Mesendoderm (in vitro differentiated cells): ENCODE measurements at regions not wholly inside any gene's neighbourhood (a gene's known extent, or its start where the extent isn't known, plus 50 kb on each side); places are given as distances from the start of the nearest gene placed in this dataset.

Experiments
- DNase-seq: peaks from one replicate; pipeline ENCODE4 v3.0.0; 2013
- H2AK5ac ChIP-seq: 2 replicates; pipeline ENCODE4 v1.6.1; 2013; ENCODE audit warnings: low read length, inconsistent platforms
- H2BK120ac ChIP-seq: 2 replicates; pipeline ENCODE4 v1.6.1; 2013; ENCODE audit warnings: low read depth, mild to moderate bottlenecking, low read length, moderate library complexity, mixed read lengths
- H2BK15ac ChIP-seq: replicated peaks from 2 replicates; pipeline ENCODE4 v1.6.1; 2013; ENCODE audit warnings: low read depth, mild to moderate bottlenecking, moderate library complexity
- H2BK5ac ChIP-seq: 2 replicates; pipeline ENCODE4 v1.6.1; 2013; ENCODE audit warnings: low read length, inconsistent platforms
- H3K18ac ChIP-seq: 2 replicates; pipeline ENCODE4 v1.6.1; 2013; ENCODE audit warnings: mild to moderate bottlenecking, low read length, mixed read lengths
- H3K23ac ChIP-seq: one replicate; pipeline ENCODE4 v1.6.1; 2013; ENCODE audit warnings: low read length
- H3K27ac ChIP-seq: 2 replicates; pipeline ENCODE4 v1.5.1; 2013; ENCODE audit warnings: low read depth, mild to moderate bottlenecking, inconsistent platforms, low read length, moderate library complexity
- H3K27me3 ChIP-seq: 2 replicates; pipeline ENCODE4 v1.6.1; 2013; ENCODE audit warnings: low read length, control low read depth, mild to moderate bottlenecking, inconsistent platforms; ENCODE audit not compliant: insufficient read depth, poor library complexity
- H3K36me3 ChIP-seq: 2 replicates; pipeline ENCODE4 v1.6.1; 2013; ENCODE audit warnings: low read length, inconsistent platforms; ENCODE audit not compliant: control insufficient read depth, insufficient read depth
- H3K4ac ChIP-seq: one replicate; pipeline ENCODE4 v1.6.1; 2013; ENCODE audit warnings: low read depth, mild to moderate bottlenecking, low read length, moderate library complexity
- H3K4me1 ChIP-seq: 2 replicates; pipeline ENCODE4 v1.6.1; 2013; ENCODE audit warnings: low read depth, low read length, inconsistent platforms; ENCODE audit not compliant: control insufficient read depth
- H3K4me2 ChIP-seq: 2 replicates; pipeline ENCODE4 v1.6.1; 2013; ENCODE audit warnings: low read length
- H3K4me3 ChIP-seq: 2 replicates; pipeline ENCODE4 v1.5.1; 2013; ENCODE audit warnings: mild to moderate bottlenecking, low read length
- H3K56ac ChIP-seq: one replicate; pipeline ENCODE4 v1.6.1; 2013; ENCODE audit warnings: low read length
- H3K79me1 ChIP-seq: 2 replicates; pipeline ENCODE4 v1.6.1; 2013; ENCODE audit warnings: low read length, inconsistent platforms
- H3K79me2 ChIP-seq: 2 replicates; pipeline ENCODE4 v1.6.1; 2013; ENCODE audit warnings: mild to moderate bottlenecking, low read length; ENCODE audit not compliant: control insufficient read depth, insufficient read depth
- H3K9ac ChIP-seq: 2 replicates; pipeline ENCODE4 v1.6.1; 2013; ENCODE audit warnings: low read length, inconsistent platforms
- H4K5ac ChIP-seq: one replicate; pipeline ENCODE4 v1.6.1; 2013; ENCODE audit warnings: low read length
- H4K8ac ChIP-seq: one replicate; pipeline ENCODE4 v1.6.1; 2013; ENCODE audit warnings: low read depth, mild to moderate bottlenecking, control low read depth, low read length, moderate library complexity
- WGBS: extraction: QIAGEN DNeasy Blood & Tissue Kit; methylation state at CpG from one replicate; pipeline ENCODE4 v1.1.7; 2013; ENCODE audit warnings: low lambda C conversion rate, missing lambda C conversion rate; ENCODE audit not compliant: insufficient coverage; ENCODE audit errors: extremely low coverage; 5-methylcytosine and 5-hydroxymethylcytosine counted together

GRCh38 chr20:12355185-12355584 lies 437.5 kb downstream of the BTBD3 start:
- Histone ChIP-seq H3K4ac (no peak overlapping the region), H4K5ac (no peak overlapping the region), H3K18ac (no peak overlapping the region), H2BK15ac (no peak overlapping the region), H3K4me3 (no peak overlapping the region), H3K79me2 (no peaks in the 10 kb centered on the region), H3K36me3 (no peaks in the 10 kb centered on the region), H3K56ac (no peak overlapping the region), H2BK5ac (no peak overlapping the region), H3K27me3 (no peaks in the 10 kb centered on the region), H3K4me1 (no peaks in the 10 kb centered on the region), H3K23ac (no peak overlapping the region), H2BK120ac (no peak overlapping the region), H4K8ac (no peak overlapping the region), H3K4me2 (no peak overlapping the region), H3K9ac (no peak overlapping the region), H3K79me1 (no peaks in the 10 kb centered on the region), H2AK5ac (no peak overlapping the region), H3K27ac (no peak overlapping the region)
- DNase-seq: no peak
- WGBS: no CpG with 5 or more reads among the region's 1 CpG

- Histone ChIP-seq H3K23ac (no peak overlapping the region), H3K4me1 (no peaks in the 10 kb centered on the region), H3K27ac (no peak overlapping the region), H3K18ac (no peak overlapping the region), H3K36me3 (no peaks in the 10 kb centered on the region), H3K79me2 (no peaks in the 10 kb centered on the region), H3K4me3 (no peak overlapping the region), H2BK15ac (no peak overlapping the region), H2BK120ac (no peak overlapping the region), H3K79me1 (no peaks in the 10 kb centered on the region), H3K4me2 (no peak overlapping the region), H4K5ac (no peak overlapping the region), H3K4ac (no peak overlapping the region), H3K9ac (no peak overlapping the region), H2BK5ac (no peak overlapping the region), H3K27me3 (no peaks in the 10 kb centered on the region), H2AK5ac (no peak overlapping the region), H4K8ac (no peak overlapping the region), H3K56ac (no peak overlapping the region)
- no CpG with 5 or more reads among the region's 4 CpGs for WGBS
- DNase-seq: peak; percentile 82
These were observed 440.4 kb downstream of the BTBD3 start for GRCh38 chr20:12358006-12358654.

- WGBS: no CpG with 5 or more reads among the region's 2 CpGs
- Histone ChIP-seq H3K9ac (no peak overlapping the region), H3K18ac (no peak overlapping the region), H3K27ac (no peak overlapping the region), H3K4me3 (no peak overlapping the region), H3K79me1 (no peaks in the 10 kb centered on the region), H3K4ac (no peak overlapping the region), H3K4me2 (no peak overlapping the region), H2BK5ac (no peak overlapping the region), H3K56ac (no peak overlapping the region), H2BK15ac (no peak overlapping the region), H4K8ac (no peak overlapping the region), H2BK120ac (no peak overlapping the region), H3K36me3 (no peaks in the 10 kb centered on the region), H4K5ac (no peak overlapping the region), H3K27me3 (no peaks in the 10 kb centered on the region), H3K79me2 (no peaks in the 10 kb centered on the region), H3K4me1 (no peaks in the 10 kb centered on the region), H2AK5ac (no peak overlapping the region), H3K23ac (no peak overlapping the region)
- DNase-seq: peak; percentile 11
These were observed 440.9 kb downstream of the BTBD3 start for GRCh38 chr20:12358655-12359009.

GRCh38 chr20:12371990-12372389 lies 454.3 kb downstream of the BTBD3 start:
- H3K4me1 ChIP-seq: no peaks in the 10 kb centered on the region
- H3K9ac ChIP-seq: no peak overlapping the region
- H3K18ac ChIP-seq: no peak overlapping the region
- no peaks in the 10 kb centered on the region for H3K36me3 ChIP-seq
- no peak overlapping the region for H4K5ac ChIP-seq
- no peak overlapping the region for H2BK5ac ChIP-seq
- no peak overlapping the region for H3K56ac ChIP-seq
- H4K8ac ChIP-seq: no peak overlapping the region
- H3K27me3 ChIP-seq: no peaks in the 10 kb centered on the region
- H3K79me1 ChIP-seq: no peaks in the 10 kb centered on the region
- no peak overlapping the region for H3K4me3 ChIP-seq
- H3K4me2 ChIP-seq: no peak overlapping the region
- H2BK120ac ChIP-seq: no peak overlapping the region
- H3K4ac ChIP-seq: no peak overlapping the region
- H2BK15ac ChIP-seq: no peak overlapping the region
- WGBS: no CpG with 5 or more reads among the region's 1 CpG
- DNase-seq: no peak
- H3K27ac ChIP-seq: no peak overlapping the region
- H3K79me2 ChIP-seq: no peaks in the 10 kb centered on the region
- H3K23ac ChIP-seq: no peak overlapping the region
- no peak overlapping the region for H2AK5ac ChIP-seq

GRCh38 chr20:12372557-12372956 lies 454.9 kb downstream of the BTBD3 start:
- H3K79me1 ChIP-seq: no peaks in the 10 kb centered on the region
- H3K4ac ChIP-seq: no peak overlapping the region
- no peak overlapping the region for H4K8ac ChIP-seq
- no peaks in the 10 kb centered on the region for H3K4me1 ChIP-seq
- H3K56ac ChIP-seq: no peak overlapping the region
- no peaks in the 10 kb centered on the region for H3K27me3 ChIP-seq
- no peaks in the 10 kb centered on the region for H3K36me3 ChIP-seq
- DNase-seq: no peak
- H3K4me2 ChIP-seq: no peak overlapping the region
- H2BK15ac ChIP-seq: no peak overlapping the region
- H3K9ac ChIP-seq: no peak overlapping the region
- H3K4me3 ChIP-seq: no peak overlapping the region
- H2BK5ac ChIP-seq: no peak overlapping the region
- H3K23ac ChIP-seq: no peak overlapping the region
- no CpG with 5 or more reads among the region's 1 CpG for WGBS
- no peak overlapping the region for H4K5ac ChIP-seq
- H3K27ac ChIP-seq: no peak overlapping the region
- H3K79me2 ChIP-seq: no peaks in the 10 kb centered on the region
- H2AK5ac ChIP-seq: no peak overlapping the region
- H2BK120ac ChIP-seq: no peak overlapping the region
- no peak overlapping the region for H3K18ac ChIP-seq

- DNase-seq: no peak
- Histone ChIP-seq H3K4ac (no peak overlapping the region), H3K79me2 (no peaks in the 10 kb centered on the region), H2BK5ac (no peak overlapping the region), H3K18ac (no peak overlapping the region), H2BK15ac (no peak overlapping the region), H3K27ac (no peak overlapping the region), H2BK120ac (no peak overlapping the region), H3K36me3 (no peaks in the 10 kb centered on the region), H3K23ac (no peak overlapping the region), H2AK5ac (no peak overlapping the region), H3K4me1 (no peaks in the 10 kb centered on the region), H3K9ac (no peak overlapping the region), H3K4me2 (no peak overlapping the region), H3K56ac (no peak overlapping the region), H3K4me3 (no peak overlapping the region), H4K8ac (no peak overlapping the region), H4K5ac (no peak overlapping the region), H3K79me1 (no peaks in the 10 kb centered on the region), H3K27me3 (no peaks in the 10 kb centered on the region)
These were observed 458.3 kb downstream of the BTBD3 start for GRCh38 chr20:12375967-12376366.
